Mammary epithelial cell (primary cell): ENCODE measurements at regions not wholly inside any gene's neighbourhood (a gene's known extent, or its start where the extent isn't known, plus 50 kb on each side); places are given as distances from the start of the nearest gene placed in this dataset.

ENCODE experiments used
- CTCF ChIP-seq, 2 donors: IDR thresholded peaks in 1 of 2; conservative IDR thresholded peaks in 1 of 2; 2 replicates each; pipeline ENCODE4 v1.5.1; 2011 to 2012; ENCODE audit warnings: inconsistent platforms in 2 of 2, low read length in 2 of 2, mild to moderate bottlenecking in 2 of 2, control low read depth in 1 of 2, low read depth in 1 of 2; ENCODE audit not compliant: insufficient read depth in 1 of 2; ENCODE audit errors: extremely low read depth in 1 of 2
- EZH2 ChIP-seq: IDR thresholded peaks from 2 replicates; pipeline ENCODE4 v1.6.1; 2012; ENCODE audit warnings: low read length, inconsistent platforms, borderline replicate concordance

DNA sequence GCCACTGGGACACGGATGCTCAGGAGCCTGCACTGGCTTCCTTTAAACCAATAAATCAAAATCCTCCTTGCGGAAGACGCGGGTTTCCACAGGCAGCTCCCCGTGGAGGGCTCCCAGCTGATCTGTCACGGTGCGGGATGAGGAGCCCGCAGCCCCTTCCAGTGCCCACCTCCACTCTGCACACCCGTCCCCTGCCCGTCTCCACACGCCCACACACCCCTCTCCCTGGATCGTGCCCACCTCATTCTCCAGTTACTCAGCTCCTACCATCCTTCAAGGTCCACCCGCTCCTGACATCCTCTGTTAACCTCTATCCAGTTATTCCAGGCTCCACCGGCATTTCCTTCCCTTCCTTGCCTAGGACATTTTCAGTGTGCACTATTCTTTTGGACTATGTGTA is 895.9 kb downstream of the TRIML1 start:
- TF ChIP-seq CTCF (conservative IDR thresholded peaks at IDR 0.05 in 1 of 2, IDR thresholded peaks at IDR 0.05 in 1 of 2; ENCODE audit: extremely low read depth in 1 of 2, insufficient read depth in 1 of 2, low read depth in 1 of 2, low read length in 2 of 2) (no peak), EZH2 (no peak)
